IMR-90 (cell line): ENCODE measurements at regions not wholly inside any gene's neighbourhood (a gene's known extent, or its start where the extent isn't known, plus 50 kb on each side); places are given as distances from the start of the nearest gene placed in this dataset.

Experiments used
- ATAC-seq: fragments of 200-7000 bp; cut with Tn5 transposase; 2 replicates; pipeline ENCODE4 v1.9.1; 2020; ENCODE audit warnings: low read depth, mild to moderate bottlenecking, moderate library complexity
- BruUV-seq: library from RNA; stranded (reverse); fragments of 400-500 nt; replicated peaks from 2 replicates; lab custom pipeline; 2021; lab: Mats Ljungman, UMichigan
- CTCF ChIA-PET: fragments of 300-600 bp; formaldehyde crosslinking; extraction: SDS; loops from one replicate; lab custom pipeline; 2021; ENCODE audit warnings: antibody characterized with exemption; lab: Yijun Ruan, JAX
- POLR2A ChIA-PET: fragments of 300-600 bp; sonication (Branson Sonifier 250); formaldehyde crosslinking; loops from one replicate; lab custom pipeline; 2022; ENCODE audit warnings: antibody characterized with exemption; ENCODE audit not compliant: unreplicated experiment; lab: Charles Lee
- DNase-seq: peaks from one replicate; pipeline ENCODE4 v3.0.0; 2013
- H2AFZ ChIP-seq: replicated peaks from 2 replicates; pipeline ENCODE3; 2013; ENCODE audit warnings: low read length, mild to moderate bottlenecking; ENCODE audit not compliant: poor library complexity
- H2AK5ac ChIP-seq: 2 replicates; pipeline ENCODE4 v1.6.1; 2013; ENCODE audit warnings: low read depth, low read length, inconsistent platforms
- H2AK9ac ChIP-seq: replicated peaks from 2 replicates; pipeline ENCODE3; 2013; ENCODE audit warnings: mild to moderate bottlenecking, low read depth, low read length, moderate library complexity; ENCODE audit not compliant: poor library complexity
- H2BK120ac ChIP-seq: 2 replicates; pipeline ENCODE4 v1.6.1; 2013; ENCODE audit warnings: low read depth, low read length, inconsistent platforms
- H2BK15ac ChIP-seq: 3 replicates; pipeline ENCODE4 v1.6.1; 2013; ENCODE audit warnings: low read depth, low read length, inconsistent platforms
- H2BK20ac ChIP-seq: 2 replicates; pipeline ENCODE4 v1.6.1; 2013; ENCODE audit warnings: low read depth, mild to moderate bottlenecking, inconsistent platforms, low read length, moderate library complexity
- H2BK5ac ChIP-seq: 2 replicates; pipeline ENCODE4 v1.6.1; 2013; ENCODE audit warnings: mild to moderate bottlenecking, low read depth, low read length, inconsistent platforms; ENCODE audit not compliant: poor library complexity, severe bottlenecking
- H3K14ac ChIP-seq: replicated peaks from 2 replicates; pipeline ENCODE4 v1.6.1; 2013; ENCODE audit warnings: low read depth, low read length, inconsistent platforms
- H3K18ac ChIP-seq: 2 replicates; pipeline ENCODE4 v1.6.1; 2013; ENCODE audit warnings: low read depth, low read length, control low read depth
- H3K23ac ChIP-seq: 2 replicates; pipeline ENCODE4 v1.6.1; 2013; ENCODE audit warnings: low read depth, low read length, inconsistent platforms
- H3K27ac ChIP-seq: 2 replicates; pipeline ENCODE4 v1.5.1; 2013; ENCODE audit warnings: mild to moderate bottlenecking, control low read depth, low read length; ENCODE audit not compliant: insufficient read depth
- H3K27me3 ChIP-seq: 2 replicates; pipeline ENCODE4 v1.6.1; 2013; ENCODE audit warnings: low read length; ENCODE audit not compliant: control insufficient read depth, insufficient read depth
- H3K36me3 ChIP-seq: 2 replicates; pipeline ENCODE4 v1.6.1; 2013; ENCODE audit warnings: low read length, mixed read lengths; ENCODE audit not compliant: control insufficient read depth, insufficient read depth
- H3K4ac ChIP-seq: 2 replicates; pipeline ENCODE4 v1.6.1; 2013; ENCODE audit warnings: low read depth, low read length, inconsistent platforms
- H3K4me1 ChIP-seq: 2 replicates; pipeline ENCODE4 v1.6.1; 2013; ENCODE audit warnings: low read length, mixed read lengths; ENCODE audit not compliant: control insufficient read depth, insufficient read depth
- H3K4me2 ChIP-seq: 2 replicates; pipeline ENCODE4 v1.6.1; 2013; ENCODE audit warnings: low read depth, mild to moderate bottlenecking, control low read depth, low read length, moderate library complexity
- H3K4me3 ChIP-seq: 2 replicates; pipeline ENCODE4 v1.5.1; 2013; ENCODE audit warnings: low read depth, mild to moderate bottlenecking, control low read depth, low read length, moderate library complexity; ENCODE audit not compliant: insufficient read depth
- H3K56ac ChIP-seq: 2 replicates; pipeline ENCODE4 v1.6.1; 2013; ENCODE audit warnings: low read length, inconsistent platforms; ENCODE audit not compliant: insufficient read depth; ENCODE audit errors: extremely low read depth
- H3K79me1 ChIP-seq, 2 experiments: 2 replicates each; pipeline ENCODE4 v1.6.1; 2013; ENCODE audit warnings: low read length in 2 of 2, inconsistent platforms in 1 of 2, low read depth in 1 of 2
- H3K9ac ChIP-seq: 2 replicates; pipeline ENCODE4 v1.6.1; 2013; ENCODE audit warnings: low read depth, low read length, control low read depth
- H3K9me1 ChIP-seq: 2 replicates; pipeline ENCODE4 v1.6.1; 2013; ENCODE audit warnings: low read length, inconsistent platforms; ENCODE audit not compliant: insufficient read depth
- H3K9me3 ChIP-seq: 2 replicates; pipeline ENCODE4 v1.6.1; 2013; ENCODE audit warnings: low read length; ENCODE audit not compliant: control insufficient read depth, insufficient read depth
- H4K20me1 ChIP-seq: 2 replicates; pipeline ENCODE4 v1.6.1; 2013; ENCODE audit warnings: low read length, inconsistent platforms; ENCODE audit not compliant: insufficient read depth
- H4K5ac ChIP-seq: 2 replicates; pipeline ENCODE4 v1.6.1; 2013; ENCODE audit warnings: mild to moderate bottlenecking, low read depth, low read length, control low read depth
- H4K8ac ChIP-seq, 2 experiments: 2 replicates each; pipeline ENCODE4 v1.6.1; 2013; ENCODE audit warnings: low read depth in 2 of 2, low read length in 2 of 2, control low read depth in 1 of 2, inconsistent platforms in 1 of 2
- H4K91ac ChIP-seq: 2 replicates; pipeline ENCODE4 v1.6.1; 2013; ENCODE audit warnings: low read depth, low read length, inconsistent platforms; ENCODE audit not compliant: insufficient read depth
- CHD1 ChIP-seq: IDR thresholded peaks from 2 replicates; pipeline ENCODE4 v1.6.1; 2012; ENCODE audit warnings: low read depth, low read length, improper control_type of control experiment
- RCOR1 ChIP-seq: IDR thresholded peaks from 2 replicates; pipeline ENCODE4 v1.6.1; 2012; ENCODE audit warnings: mild to moderate bottlenecking, low read length, improper control_type of control experiment; ENCODE audit not compliant: insufficient replicate concordance
- RFX5 ChIP-seq: IDR thresholded peaks from 2 replicates; pipeline ENCODE4 v1.8.0; 2012; ENCODE audit warnings: low read depth, mild to moderate bottlenecking, low read length, moderate library complexity
- WGBS, 2 experiments: methylation state at CpG; one replicate each; pipeline versions ENCODE4 v1.1.5 to v1.1.7; 2013; ENCODE audit warnings: missing lambda C conversion rate in 2 of 2; ENCODE audit not compliant: insufficient read length in 1 of 2; ENCODE audit errors: extremely low coverage in 2 of 2; 5-methylcytosine and 5-hydroxymethylcytosine counted together
- dilution Hi-C: fragments of 300-500 bp; cut with HindIII; formaldehyde crosslinking; loops from one replicate; pipeline ENCODE4 v1.14.3; 2018; ENCODE audit warnings: low sequenced_read_pairs; ENCODE audit not compliant: unreplicated experiment
- in situ Hi-C: fragments of 300-500 bp; cut with MboI; formaldehyde crosslinking; loops from 3 replicates; pipeline ENCODE4 v1.14.3; 2019; ENCODE audit warnings: low sequenced_read_pairs, inconsistent platforms, mixed read lengths
- intact Hi-C: fragments of 100-400 bp; cut with micrococcal nuclease; formaldehyde crosslinking; loops from 2 replicates; pipeline ENCODE4 v1.10.0; 2022
- TF ChIP-seq, protein P1 (sequence below): fragments of 150-350 bp; IDR thresholded peaks from 2 replicates; pipeline ENCODE4 v1.6.1; 2016; ENCODE audit warnings: low read depth, mild to moderate bottlenecking, low read length, moderate library complexity, borderline replicate concordance
- TF ChIP-seq, protein P2 (sequence below): conservative IDR thresholded peaks from 2 replicates; pipeline ENCODE4 v1.5.1; 2012; ENCODE audit warnings: mild to moderate bottlenecking, low read depth, low read length, improper control_type of control experiment
- TF ChIP-seq, protein P3 (sequence below): fragments of 150-350 bp; IDR thresholded peaks from 2 replicates; pipeline ENCODE4 v1.6.1; 2017; ENCODE audit warnings: mild to moderate bottlenecking, antibody characterized with exemption, low read length, low read depth

DNA sequence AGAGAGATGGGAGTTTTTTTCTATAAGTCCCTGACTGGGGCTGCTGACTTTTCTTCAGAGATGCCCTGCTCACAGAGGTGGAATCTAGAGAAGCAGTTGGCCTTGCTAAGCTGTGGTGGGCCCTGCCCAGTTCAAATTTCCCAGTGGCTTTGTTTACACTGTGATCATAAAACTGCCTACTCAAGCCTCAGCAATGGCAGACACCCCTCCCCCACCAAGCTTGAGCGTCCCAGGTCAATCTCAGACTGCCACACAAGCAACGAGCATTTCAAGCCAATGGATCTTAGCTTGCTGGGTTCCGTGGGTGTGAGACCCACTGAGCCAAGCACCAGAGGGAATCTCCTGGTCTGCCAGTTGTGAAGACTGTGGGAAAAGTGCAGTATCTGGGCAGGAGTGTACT lies 199.8 kb upstream of the WDFY3 start:
- no peak overlapping the region for H2AK9ac ChIP-seq
- H3K27me3 ChIP-seq: no peaks in the 10 kb centered on the region
- no peak overlapping the region for H3K9ac ChIP-seq
- POLR2A ChIA-PET: no interaction called here
- no peak overlapping the region for H2BK5ac ChIP-seq
- H4K8ac ChIP-seq: no peak overlapping the region
- WGBS, 2 experiments: no CpG with 5 or more reads among the region's 3 CpGs
- H3K79me1 ChIP-seq: no peaks in the 10 kb centered on the region
- H3K4me1 ChIP-seq: no peaks in the 10 kb centered on the region
- H2AFZ ChIP-seq: no peak overlapping the region
- H2BK20ac ChIP-seq: no peak overlapping the region
- H4K20me1 ChIP-seq: no peaks in the 10 kb centered on the region
- H3K27ac ChIP-seq: no peak overlapping the region
- no peak overlapping the region for H3K14ac ChIP-seq
- no peak overlapping the region for H3K4me2 ChIP-seq
- no peak overlapping the region for H2AK5ac ChIP-seq
- H3K4ac ChIP-seq: no peak overlapping the region
- H2BK120ac ChIP-seq: no peak overlapping the region
- ATAC-seq (no peak), DNase-seq (no peak)
- H4K91ac ChIP-seq: no peak overlapping the region
- intact Hi-C loops (no loop called here), in situ Hi-C loops (no loop called here), dilution Hi-C loops (no loop called here)
- H2BK15ac ChIP-seq: no peak overlapping the region
- no peak overlapping the region for H4K5ac ChIP-seq
- no peak overlapping the region for H3K56ac ChIP-seq
- no peaks in the 10 kb centered on the region for H3K36me3 ChIP-seq
- TF ChIP-seq CHD1 (no peak), RFX5 (no peak), RCOR1 (no peak)
- TF ChIP-seq, protein P1, sequence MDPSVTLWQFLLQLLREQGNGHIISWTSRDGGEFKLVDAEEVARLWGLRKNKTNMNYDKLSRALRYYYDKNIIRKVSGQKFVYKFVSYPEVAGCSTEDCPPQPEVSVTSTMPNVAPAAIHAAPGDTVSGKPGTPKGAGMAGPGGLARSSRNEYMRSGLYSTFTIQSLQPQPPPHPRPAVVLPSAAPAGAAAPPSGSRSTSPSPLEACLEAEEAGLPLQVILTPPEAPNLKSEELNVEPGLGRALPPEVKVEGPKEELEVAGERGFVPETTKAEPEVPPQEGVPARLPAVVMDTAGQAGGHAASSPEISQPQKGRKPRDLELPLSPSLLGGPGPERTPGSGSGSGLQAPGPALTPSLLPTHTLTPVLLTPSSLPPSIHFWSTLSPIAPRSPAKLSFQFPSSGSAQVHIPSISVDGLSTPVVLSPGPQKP: no peak
- TF ChIP-seq, protein P2, sequence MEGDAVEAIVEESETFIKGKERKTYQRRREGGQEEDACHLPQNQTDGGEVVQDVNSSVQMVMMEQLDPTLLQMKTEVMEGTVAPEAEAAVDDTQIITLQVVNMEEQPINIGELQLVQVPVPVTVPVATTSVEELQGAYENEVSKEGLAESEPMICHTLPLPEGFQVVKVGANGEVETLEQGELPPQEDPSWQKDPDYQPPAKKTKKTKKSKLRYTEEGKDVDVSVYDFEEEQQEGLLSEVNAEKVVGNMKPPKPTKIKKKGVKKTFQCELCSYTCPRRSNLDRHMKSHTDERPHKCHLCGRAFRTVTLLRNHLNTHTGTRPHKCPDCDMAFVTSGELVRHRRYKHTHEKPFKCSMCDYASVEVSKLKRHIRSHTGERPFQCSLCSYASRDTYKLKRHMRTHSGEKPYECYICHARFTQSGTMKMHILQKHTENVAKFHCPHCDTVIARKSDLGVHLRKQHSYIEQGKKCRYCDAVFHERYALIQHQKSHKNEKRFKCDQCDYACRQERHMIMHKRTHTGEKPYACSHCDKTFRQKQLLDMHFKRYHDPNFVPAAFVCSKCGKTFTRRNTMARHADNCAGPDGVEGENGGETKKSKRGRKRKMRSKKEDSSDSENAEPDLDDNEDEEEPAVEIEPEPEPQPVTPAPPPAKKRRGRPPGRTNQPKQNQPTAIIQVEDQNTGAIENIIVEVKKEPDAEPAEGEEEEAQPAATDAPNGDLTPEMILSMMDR: no peak
- TF ChIP-seq, protein P3, sequence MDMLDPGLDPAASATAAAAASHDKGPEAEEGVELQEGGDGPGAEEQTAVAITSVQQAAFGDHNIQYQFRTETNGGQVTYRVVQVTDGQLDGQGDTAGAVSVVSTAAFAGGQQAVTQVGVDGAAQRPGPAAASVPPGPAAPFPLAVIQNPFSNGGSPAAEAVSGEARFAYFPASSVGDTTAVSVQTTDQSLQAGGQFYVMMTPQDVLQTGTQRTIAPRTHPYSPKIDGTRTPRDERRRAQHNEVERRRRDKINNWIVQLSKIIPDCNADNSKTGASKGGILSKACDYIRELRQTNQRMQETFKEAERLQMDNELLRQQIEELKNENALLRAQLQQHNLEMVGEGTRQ: no peak
- no peaks in the 10 kb centered on the region for H3K9me1 ChIP-seq
- no TSS peak for BruUV-seq
- no peaks in the 10 kb centered on the region; the same call in 1 of the 2 replicates for H3K9me3 ChIP-seq
- no peak overlapping the region for H3K23ac ChIP-seq
- H3K18ac ChIP-seq: no peak overlapping the region
- CTCF ChIA-PET: no interaction called here
- H3K4me3 ChIP-seq: no peak overlapping the region
